ENCODE measurements at regions not wholly inside any gene's neighbourhood (a gene's known extent, or its start where the extent isn't known, plus 50 kb on each side); places are given as distances from the start of the nearest gene placed in this dataset.

DNA sequence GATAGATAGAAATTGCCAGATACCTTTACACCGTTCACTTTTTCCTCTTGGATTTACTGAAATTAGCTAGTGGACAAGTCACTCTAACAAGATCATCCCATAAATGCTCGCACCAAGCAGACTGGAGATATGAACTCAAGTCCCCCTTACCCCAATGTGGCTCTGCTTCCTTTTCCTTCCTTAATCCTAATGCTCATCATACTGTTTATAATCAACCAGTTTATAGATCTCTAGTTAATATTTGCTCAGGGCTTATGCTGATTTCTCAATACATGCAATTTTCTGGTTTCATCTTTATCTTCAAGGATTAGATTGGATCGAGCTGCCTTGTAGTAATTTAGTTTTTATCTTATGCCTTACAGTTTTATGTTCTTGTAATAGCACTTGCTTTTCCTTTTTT is 318.3 kb upstream of the KLHL29 start:
- no peaks in the 10 kb centered on the region for H3K4me1 Mint-ChIP-seq
- ATAC-seq, result no peak
- H3K4me3 Mint-ChIP-seq, result no peak overlapping the region
- H3K9me3 Mint-ChIP-seq, result peaks cover 9% of the 10 kb centered on the region
- no peak for DNase-seq (ENCODE audit: low spot score in 2 of 2)
- no peak overlapping the region for H3K27ac Mint-ChIP-seq
- H3K36me3 Mint-ChIP-seq, result no peaks in the 10 kb centered on the region

DNA sequence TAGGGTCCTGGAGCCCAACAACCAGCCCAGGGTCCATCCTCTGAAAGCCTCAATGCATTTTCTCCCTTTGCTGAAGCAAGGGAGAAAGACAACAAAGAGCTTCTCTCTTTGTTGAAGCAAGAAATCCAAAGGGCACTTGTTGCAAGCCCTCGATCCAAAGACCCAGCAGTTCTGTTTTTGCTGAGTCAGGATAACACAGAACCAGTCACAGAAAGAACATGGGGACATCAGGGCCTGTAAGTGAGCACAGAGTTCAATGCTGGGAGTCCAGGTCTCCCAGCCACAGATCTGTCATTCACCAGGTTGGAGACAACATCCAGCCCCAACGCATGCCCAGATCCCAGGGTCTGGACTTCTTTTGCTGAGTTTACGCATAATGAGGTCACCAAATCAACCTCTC is 315.8 kb upstream of the KLHL29 start:
- H3K27ac Mint-ChIP-seq, result no peak overlapping the region
- H3K4me1 Mint-ChIP-seq, result no peaks in the 10 kb centered on the region
- H3K36me3 Mint-ChIP-seq, result no peaks in the 10 kb centered on the region
- no peak overlapping the region for H3K4me3 Mint-ChIP-seq
- H3K9me3 Mint-ChIP-seq, result peaks cover 7% of the 10 kb centered on the region
- no peak for DNase-seq (ENCODE audit: low spot score in 2 of 2)
- ATAC-seq, result no peak

DNA sequence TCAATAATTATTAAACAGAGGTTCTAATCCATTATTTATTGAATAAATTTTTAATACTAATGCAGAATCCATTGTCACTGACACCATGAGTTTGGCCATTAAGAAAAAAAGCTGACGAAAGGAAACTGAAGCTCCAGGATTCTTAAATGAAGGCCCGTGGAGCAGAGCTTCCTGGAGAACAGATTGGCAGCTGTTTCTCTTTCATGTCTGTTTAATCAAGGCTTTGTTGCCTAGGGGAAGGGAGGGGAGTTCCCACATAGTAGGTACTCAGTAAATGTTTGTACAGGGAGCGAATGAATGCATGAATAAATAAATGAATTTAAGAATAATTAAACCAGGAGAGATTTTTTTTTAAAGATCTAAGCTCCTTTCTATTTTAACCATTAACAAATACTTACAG is 315.1 kb upstream of the KLHL29 start:
- Mint-ChIP-seq H3K9me3 (peaks cover 7% of the 10 kb centered on the region), H3K36me3 (no peaks in the 10 kb centered on the region), H3K4me1 (no peaks in the 10 kb centered on the region), H3K27ac (no peak overlapping the region), H3K4me3 (no peak overlapping the region)
- ATAC-seq (no peak), DNase-seq (ENCODE audit: low spot score in 2 of 2) (no peak)

DNA sequence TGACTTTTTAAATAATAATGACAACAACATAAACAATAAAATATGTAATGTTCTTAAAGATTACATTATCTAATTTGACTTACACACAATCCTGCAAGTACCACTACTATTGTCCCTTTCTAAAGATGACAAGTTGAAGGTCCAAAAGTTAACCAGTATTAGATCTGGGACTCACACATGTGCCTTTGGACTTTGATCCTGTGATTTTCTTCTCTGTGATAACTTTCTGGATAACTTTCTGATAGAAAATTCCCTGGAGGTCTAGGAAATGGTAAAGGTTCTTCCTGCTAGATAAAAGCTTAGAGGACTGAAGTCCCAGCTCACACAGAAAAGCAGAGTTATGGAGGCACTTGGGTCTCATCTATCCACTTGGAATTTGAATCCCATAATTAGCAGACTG is 311.9 kb upstream of the KLHL29 start:
- peaks cover 3% of the 10 kb centered on the region for H3K9me3 Mint-ChIP-seq
- peak in 1 of 2 donors; percentile 2 for DNase-seq (ENCODE audit: low spot score in 2 of 2)
- H3K4me1 Mint-ChIP-seq, result no peaks in the 10 kb centered on the region
- ATAC-seq, result no peak
- H3K4me3 Mint-ChIP-seq, result no peak overlapping the region
- H3K27ac Mint-ChIP-seq, result no peak overlapping the region
- no peaks in the 10 kb centered on the region for H3K36me3 Mint-ChIP-seq

DNA sequence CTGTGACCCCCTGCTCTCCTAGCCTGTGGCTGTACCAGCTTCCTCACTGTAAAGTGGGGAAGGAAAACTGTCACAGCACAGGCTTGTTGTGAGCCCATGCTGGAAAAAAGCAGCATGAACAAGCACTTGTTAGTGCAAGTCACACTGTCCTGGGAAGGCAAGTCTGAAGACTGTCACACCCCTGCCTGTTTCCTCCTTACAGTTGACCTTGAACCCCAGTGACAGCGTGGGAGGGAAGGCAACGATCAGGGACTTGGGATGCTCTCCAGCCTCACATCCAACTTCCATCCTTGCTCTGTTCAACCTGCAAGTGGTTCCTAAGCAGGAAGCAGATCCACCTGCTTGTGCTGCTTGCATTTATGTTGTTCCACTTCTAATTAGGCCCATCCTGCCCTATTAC is 311.3 kb upstream of the KLHL29 start:
- Mint-ChIP-seq H3K4me1 (no peaks in the 10 kb centered on the region), H3K4me3 (no peak overlapping the region), H3K9me3 (peaks cover under 1% of the 10 kb centered on the region), H3K27ac (no peak overlapping the region), H3K36me3 (no peaks in the 10 kb centered on the region)
- DNase-seq (ENCODE audit: low spot score in 2 of 2) (peak in 1 of 2 donors; percentile 32), ATAC-seq (no peak)

DNA sequence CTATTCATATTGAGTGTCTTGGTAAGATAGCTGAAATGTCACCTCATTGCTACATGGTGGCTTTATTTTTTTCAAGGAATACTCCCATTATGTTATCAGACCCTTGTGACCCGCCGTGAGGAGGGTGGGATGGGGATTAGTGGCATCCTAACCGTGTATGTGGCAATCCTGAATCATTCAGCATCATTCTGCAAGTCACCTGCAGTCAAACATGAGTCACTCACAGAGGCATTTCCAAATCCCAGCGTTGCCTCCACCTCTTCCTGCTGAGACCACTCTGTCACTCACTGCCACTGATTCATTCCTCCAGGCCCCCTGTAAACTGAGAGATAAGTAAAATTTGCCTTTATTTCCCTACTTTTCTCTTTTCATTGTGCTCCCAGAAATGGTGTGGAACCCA is 307.4 kb upstream of the KLHL29 start:
- Mint-ChIP-seq H3K9me3 (peaks cover 4% of the 10 kb centered on the region), H3K4me3 (no peak overlapping the region), H3K36me3 (no peaks in the 10 kb centered on the region), H3K4me1 (no peaks in the 10 kb centered on the region), H3K27ac (no peak overlapping the region)
- ATAC-seq (no peak), DNase-seq (ENCODE audit: low spot score in 2 of 2) (no peak)

DNA sequence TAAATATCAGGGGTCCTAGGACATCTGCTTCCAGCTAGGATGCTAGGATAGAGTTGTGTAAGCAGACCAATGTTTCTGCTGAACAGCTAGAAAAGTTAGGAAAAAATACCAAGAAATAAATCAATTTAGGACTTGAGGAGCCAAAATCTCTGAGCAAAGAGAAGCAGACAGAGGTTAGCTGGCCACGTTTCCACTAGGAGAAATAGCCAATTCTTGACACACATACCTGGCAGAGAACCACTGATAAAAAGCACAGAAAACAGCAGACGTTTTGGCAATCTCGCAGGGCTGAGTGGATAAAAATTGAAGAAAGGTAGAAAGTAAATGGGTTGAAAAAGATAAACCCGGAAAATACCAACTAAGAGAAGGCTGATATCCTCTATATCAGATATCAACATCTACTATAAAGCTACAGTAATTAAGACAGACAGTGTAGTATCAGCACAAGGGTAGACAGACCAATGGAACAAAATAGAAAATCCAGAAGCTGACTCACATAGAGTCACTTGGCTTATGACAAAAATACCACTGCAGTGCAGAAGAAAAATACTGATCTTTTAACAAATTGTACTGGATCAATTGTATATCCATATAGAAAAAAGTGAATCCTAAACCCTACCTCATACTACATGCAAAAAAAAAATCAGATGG is 306.1 kb upstream of the KLHL29 start:
- H3K4me1 Mint-ChIP-seq, result no peaks in the 10 kb centered on the region
- H3K9me3 Mint-ChIP-seq, result peaks cover 8% of the 10 kb centered on the region
- DNase-seq (ENCODE audit: low spot score in 2 of 2) (no peak), ATAC-seq (no peak)
- no peak overlapping the region for H3K4me3 Mint-ChIP-seq
- no peaks in the 10 kb centered on the region for H3K36me3 Mint-ChIP-seq
- no peak overlapping the region for H3K27ac Mint-ChIP-seq

DNA sequence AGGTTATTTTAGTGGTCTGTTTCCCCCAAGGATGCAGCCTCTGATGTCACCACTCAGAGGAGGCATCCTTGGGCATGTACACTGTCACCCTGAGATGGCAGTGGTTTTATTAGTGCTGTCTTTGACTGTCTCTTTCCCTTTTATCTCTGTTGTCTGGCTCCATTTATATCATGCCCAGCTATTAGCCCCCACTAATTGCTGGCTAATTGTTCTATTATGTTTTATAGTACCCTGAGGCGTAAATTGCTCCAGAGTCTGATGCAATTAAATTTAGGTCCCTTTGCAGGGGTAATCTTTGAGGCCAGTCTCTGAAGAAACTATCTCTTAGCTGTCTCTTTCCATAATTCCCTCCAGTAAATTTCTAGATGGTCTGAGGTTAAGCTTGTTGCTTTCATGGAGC is 301.0 kb upstream of the KLHL29 start:
- no peak overlapping the region for H3K4me3 Mint-ChIP-seq
- peaks cover 8% of the 10 kb centered on the region for H3K9me3 Mint-ChIP-seq
- no peak overlapping the region for H3K27ac Mint-ChIP-seq
- no peak for DNase-seq (ENCODE audit: low spot score in 2 of 2)
- H3K36me3 Mint-ChIP-seq, result no peaks in the 10 kb centered on the region
- H3K4me1 Mint-ChIP-seq, result no peaks in the 10 kb centered on the region
- ATAC-seq, result no peak

DNA sequence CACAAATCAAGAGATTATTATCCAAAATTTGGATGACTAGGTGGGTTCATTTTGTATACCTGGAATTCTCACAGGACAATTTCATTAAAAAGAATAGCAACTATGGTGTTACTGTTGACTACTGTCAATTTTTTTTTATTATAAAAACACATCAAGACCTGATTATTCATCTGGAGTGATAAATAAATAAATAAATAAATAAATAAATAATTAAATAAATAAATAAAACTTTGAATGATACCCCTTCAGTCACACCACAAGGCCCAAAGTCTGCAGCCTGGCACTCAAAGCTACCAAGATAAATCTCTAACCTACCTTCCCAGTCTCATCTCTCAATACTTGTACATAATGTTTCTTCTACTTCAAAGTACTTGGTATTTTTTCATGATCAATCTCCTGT is 294.0 kb upstream of the KLHL29 start:
- H3K36me3 Mint-ChIP-seq, result no peaks in the 10 kb centered on the region
- no peaks in the 10 kb centered on the region for H3K4me1 Mint-ChIP-seq
- ATAC-seq, result no peak
- H3K4me3 Mint-ChIP-seq, result no peak overlapping the region
- H3K27ac Mint-ChIP-seq, result no peak overlapping the region
- DNase-seq (ENCODE audit: low spot score in 2 of 2), result no peak
- H3K9me3 Mint-ChIP-seq, result peaks cover 4% of the 10 kb centered on the region

DNA sequence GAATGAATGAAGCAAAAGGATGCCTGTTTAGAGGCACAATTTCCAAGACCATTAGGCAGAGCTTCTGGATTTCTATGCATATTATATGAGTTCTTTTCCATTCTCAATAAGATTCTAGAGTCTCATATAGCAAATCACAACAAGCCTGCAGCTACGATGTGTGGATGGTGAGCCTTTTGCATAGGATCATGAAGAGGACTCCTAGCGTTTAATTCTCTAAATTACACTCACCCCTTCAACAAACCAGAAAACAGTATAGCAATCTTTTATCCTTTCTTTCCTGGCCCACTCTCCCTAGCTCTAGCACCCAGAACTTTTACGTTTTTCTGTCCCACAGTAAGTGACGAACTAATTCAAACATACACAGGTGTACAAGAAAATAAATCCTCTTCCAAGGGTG is 293.1 kb upstream of the KLHL29 start:
- no peak for DNase-seq (ENCODE audit: low spot score in 2 of 2)
- ATAC-seq, result no peak
- no peak overlapping the region for H3K27ac Mint-ChIP-seq
- no peak overlapping the region for H3K4me3 Mint-ChIP-seq
- no peaks in the 10 kb centered on the region for H3K36me3 Mint-ChIP-seq
- no peaks in the 10 kb centered on the region for H3K4me1 Mint-ChIP-seq
- peaks cover 4% of the 10 kb centered on the region for H3K9me3 Mint-ChIP-seq

DNA sequence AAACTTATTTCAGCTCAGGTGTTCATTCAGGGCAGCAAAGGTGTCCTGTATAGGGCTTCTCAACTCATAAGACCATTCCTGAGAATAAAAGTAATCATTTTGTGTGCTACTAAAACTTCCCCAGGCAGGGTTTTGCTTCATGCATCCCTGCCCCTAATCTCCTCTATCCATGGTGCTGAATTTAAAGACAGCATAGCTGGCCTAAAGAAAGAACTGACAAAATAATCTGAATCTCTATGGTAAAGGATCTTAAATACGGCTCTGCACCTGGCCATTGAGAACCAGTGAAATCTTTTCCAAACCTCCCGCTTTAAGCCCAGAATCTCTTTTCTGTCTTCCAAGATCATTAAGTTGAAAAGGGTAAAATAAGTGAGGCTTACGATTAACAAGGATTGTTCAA is 292.1 kb upstream of the KLHL29 start:
- no peak overlapping the region for H3K4me3 Mint-ChIP-seq
- no peaks in the 10 kb centered on the region for H3K36me3 Mint-ChIP-seq
- H3K4me1 Mint-ChIP-seq, result no peaks in the 10 kb centered on the region
- ATAC-seq (no peak), DNase-seq (ENCODE audit: low spot score in 2 of 2) (no peak)
- no peak overlapping the region for H3K27ac Mint-ChIP-seq
- peaks cover 4% of the 10 kb centered on the region for H3K9me3 Mint-ChIP-seq

DNA sequence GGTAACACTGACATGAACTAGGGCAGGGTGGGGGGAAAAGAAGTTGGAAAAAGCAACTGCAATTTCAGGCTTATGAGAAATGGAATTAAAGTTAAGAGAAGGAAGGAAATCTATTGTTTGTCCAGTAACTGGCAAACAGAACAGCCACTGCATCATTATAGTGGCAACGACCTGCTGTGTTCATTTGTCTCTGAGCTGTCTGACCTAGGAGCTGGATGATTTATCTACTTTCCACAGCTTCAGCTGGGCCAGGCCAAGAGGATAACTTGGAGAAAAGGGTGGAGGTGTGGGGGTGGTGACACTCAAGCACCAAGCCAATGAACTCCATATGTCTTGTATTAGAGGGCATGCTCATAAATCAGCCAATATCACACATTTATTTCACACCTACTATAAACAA is 291.5 kb upstream of the KLHL29 start:
- H3K4me1 Mint-ChIP-seq, result no peaks in the 10 kb centered on the region
- H3K27ac Mint-ChIP-seq, result no peak overlapping the region
- no peaks in the 10 kb centered on the region for H3K36me3 Mint-ChIP-seq
- no peak for ATAC-seq
- no peak overlapping the region for H3K4me3 Mint-ChIP-seq
- DNase-seq (ENCODE audit: low spot score in 2 of 2), result no peak
- peaks cover 4% of the 10 kb centered on the region for H3K9me3 Mint-ChIP-seq

DNA sequence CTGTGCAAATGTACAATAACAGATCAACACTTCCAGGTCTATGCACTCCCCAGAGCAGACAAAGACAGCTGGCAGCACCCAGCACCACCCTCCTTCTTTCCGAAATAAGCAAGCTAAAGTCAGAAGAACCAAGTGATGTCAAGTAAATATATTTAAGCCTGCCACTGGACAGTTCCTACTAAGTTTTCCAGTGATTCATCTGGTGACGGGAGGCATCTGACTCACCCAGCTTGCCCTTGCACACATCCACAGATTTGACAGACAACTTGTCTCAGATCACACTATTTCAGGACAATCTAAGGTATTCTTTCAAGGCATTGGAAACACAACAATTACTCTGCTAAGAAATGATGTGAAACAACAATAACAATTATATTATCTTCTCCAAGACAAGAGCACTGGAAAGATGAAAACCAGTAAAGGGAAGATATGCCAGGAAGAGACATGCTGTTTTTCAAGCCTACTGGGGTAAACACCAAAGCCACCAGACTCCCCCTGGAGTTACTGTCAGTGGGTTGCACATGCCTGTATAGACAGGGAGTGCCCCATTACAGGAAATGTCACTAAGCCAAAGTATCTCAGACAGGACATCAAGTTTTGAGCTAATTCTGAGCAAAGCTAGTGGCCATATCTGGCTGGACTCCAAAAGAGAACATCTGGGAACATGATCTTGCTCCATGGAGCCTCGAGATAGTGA is 287.9 kb upstream of the KLHL29 start:
- no peak for ATAC-seq
- Mint-ChIP-seq H3K27ac (no peak overlapping the region), H3K4me1 (no peaks in the 10 kb centered on the region), H3K4me3 (no peak overlapping the region), H3K36me3 (no peaks in the 10 kb centered on the region), H3K9me3 (peaks cover 3% of the 10 kb centered on the region)
- no peak for DNase-seq (ENCODE audit: low spot score in 2 of 2)

DNA sequence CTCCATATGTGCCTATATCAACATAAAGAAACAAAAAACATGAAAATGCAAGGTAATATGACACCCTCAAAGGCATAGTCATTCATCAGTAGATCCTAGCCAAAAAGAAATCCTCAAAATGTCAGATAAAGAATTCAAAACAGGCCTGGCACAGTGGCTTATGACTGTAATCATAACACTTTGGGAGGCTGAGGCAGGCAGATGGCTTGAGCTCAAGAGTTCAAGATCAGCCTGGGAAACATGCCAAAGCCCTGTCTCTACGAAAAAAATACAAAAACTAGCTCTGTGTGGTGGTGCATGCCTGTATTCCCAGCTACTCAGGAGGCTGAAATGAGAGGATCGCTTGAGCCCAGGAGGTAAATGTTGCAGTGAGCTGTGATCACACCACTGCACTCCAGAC is 284.6 kb upstream of the KLHL29 start:
- ATAC-seq, result no peak
- H3K36me3 Mint-ChIP-seq, result no peaks in the 10 kb centered on the region

DNA sequence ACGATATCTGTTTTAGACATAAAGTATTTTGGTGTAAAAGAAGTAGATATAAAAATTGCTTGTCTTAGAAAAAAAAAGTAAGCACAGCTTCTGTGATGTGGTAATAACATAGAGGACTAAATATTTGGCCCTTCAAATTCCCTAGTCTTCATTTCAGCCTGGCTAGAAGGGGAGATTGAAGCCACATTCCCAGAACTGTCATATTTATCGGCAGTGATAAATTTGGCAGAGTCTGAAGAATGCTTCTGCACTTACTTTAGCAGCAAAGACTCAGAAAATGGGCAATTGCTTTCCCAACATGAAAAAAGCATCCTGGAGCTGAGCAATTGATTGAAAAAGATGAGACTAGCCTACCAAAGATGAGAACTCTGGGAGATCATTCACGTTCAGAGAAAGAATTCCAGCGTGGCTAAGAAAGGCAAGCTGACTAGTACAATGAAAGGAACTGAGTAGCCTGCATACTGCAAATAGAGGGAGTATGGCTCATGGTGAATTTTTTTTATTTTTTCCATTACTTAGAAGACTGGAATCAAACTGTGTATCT is 278.7 kb upstream of the KLHL29 start:
- DNase-seq (ENCODE audit: low spot score in 2 of 2), result no peak
- Mint-ChIP-seq H3K36me3 (no peaks in the 10 kb centered on the region), H3K9me3 (peaks cover 20% of the 10 kb centered on the region), H3K4me3 (no peak overlapping the region), H3K4me1 (no peaks in the 10 kb centered on the region), H3K27ac (no peak overlapping the region)
- ATAC-seq, result no peak

More for the DNA sequence above, 284.6 kb upstream of the KLHL29 start:
- H3K9me3 Mint-ChIP-seq, result peaks cover 14% of the 10 kb centered on the region
- no peak for DNase-seq (ENCODE audit: low spot score in 2 of 2)
- no peaks in the 10 kb centered on the region for H3K4me1 Mint-ChIP-seq
- H3K27ac Mint-ChIP-seq, result no peak overlapping the region
- no peak overlapping the region for H3K4me3 Mint-ChIP-seq

DNA sequence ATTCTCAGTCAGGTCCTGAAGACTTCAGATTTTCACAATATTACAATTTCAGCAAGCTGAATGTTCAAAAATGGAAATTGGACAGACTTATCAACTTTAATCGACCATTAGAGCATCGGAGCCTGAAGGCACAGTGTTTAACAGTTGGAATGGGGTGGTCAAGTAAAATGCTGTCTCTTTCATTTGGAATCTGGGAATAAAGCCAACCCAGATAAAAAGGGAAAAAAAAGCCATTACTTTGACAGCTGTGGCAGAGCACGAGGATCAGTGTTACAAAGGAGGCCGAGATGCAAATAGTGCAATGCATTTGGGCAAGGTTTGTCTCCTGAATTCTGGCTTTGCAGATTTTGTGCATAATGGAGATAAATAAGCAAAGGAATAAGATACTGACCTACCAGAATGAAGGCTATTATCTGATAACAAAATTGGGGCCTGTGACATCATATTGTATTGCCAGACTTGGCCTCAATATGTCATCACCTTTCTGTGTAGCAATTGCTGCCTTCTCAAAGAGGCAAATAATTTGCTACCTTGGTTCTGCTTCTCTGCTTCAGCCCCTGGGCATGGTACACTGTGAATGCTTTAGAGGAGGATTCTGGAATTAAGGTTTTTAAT is 277.5 kb upstream of the KLHL29 start:
- no peaks in the 10 kb centered on the region for H3K4me1 Mint-ChIP-seq
- H3K36me3 Mint-ChIP-seq, result no peaks in the 10 kb centered on the region
- no peak for ATAC-seq
- DNase-seq (ENCODE audit: low spot score in 2 of 2), result no peak
- H3K9me3 Mint-ChIP-seq, result peaks cover 20% of the 10 kb centered on the region
- no peak overlapping the region for H3K27ac Mint-ChIP-seq
- H3K4me3 Mint-ChIP-seq, result no peak overlapping the region
